ENCODE measurements at regions not wholly inside any gene's neighbourhood (a gene's known extent, or its start where the extent isn't known, plus 50 kb on each side); places are given as distances from the start of the nearest gene placed in this dataset.

DNA sequence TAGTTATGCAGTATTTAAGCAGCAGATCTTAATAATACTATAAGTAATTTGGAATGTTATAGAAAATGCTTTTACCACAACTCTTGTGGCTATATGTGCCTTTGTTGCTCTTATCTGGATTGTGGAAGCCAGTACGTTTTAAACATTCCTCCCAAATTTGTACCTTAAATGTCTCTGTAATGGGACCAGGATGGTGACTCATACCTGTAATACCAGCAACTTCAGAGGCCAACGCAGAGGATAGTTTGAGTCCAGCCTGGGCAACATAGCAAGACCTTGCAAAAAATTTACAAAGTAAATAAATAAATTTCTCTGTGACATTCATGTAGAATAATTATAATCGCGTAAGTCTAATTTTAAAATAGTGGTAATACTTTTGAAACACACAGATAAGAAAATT, 283.1 kb downstream of the POM121L12 start:
- Mint-ChIP-seq H3K27ac (no peak overlapping the region), H3K9me3 (peaks cover 16% of the 10 kb centered on the region), H3K36me3 (ENCODE audit: low read depth) (no peaks in the 10 kb centered on the region), H3K4me1 (ENCODE audit: low read depth) (no peaks in the 10 kb centered on the region), H3K27me3 (no peaks in the 10 kb centered on the region), H3K4me3 (no peak overlapping the region)
- POLR2A ChIA-PET = no interaction called here
- TF ChIP-seq, protein P1, sequence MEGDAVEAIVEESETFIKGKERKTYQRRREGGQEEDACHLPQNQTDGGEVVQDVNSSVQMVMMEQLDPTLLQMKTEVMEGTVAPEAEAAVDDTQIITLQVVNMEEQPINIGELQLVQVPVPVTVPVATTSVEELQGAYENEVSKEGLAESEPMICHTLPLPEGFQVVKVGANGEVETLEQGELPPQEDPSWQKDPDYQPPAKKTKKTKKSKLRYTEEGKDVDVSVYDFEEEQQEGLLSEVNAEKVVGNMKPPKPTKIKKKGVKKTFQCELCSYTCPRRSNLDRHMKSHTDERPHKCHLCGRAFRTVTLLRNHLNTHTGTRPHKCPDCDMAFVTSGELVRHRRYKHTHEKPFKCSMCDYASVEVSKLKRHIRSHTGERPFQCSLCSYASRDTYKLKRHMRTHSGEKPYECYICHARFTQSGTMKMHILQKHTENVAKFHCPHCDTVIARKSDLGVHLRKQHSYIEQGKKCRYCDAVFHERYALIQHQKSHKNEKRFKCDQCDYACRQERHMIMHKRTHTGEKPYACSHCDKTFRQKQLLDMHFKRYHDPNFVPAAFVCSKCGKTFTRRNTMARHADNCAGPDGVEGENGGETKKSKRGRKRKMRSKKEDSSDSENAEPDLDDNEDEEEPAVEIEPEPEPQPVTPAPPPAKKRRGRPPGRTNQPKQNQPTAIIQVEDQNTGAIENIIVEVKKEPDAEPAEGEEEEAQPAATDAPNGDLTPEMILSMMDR (IDR thresholded peaks at IDR 0.05) = no peak
- DNase-seq (no peak), ATAC-seq (no peak)
- CTCF ChIA-PET = no interaction called here
- intact Hi-C loops (cut with micrococcal nuclease) = no loop called here

DNA sequence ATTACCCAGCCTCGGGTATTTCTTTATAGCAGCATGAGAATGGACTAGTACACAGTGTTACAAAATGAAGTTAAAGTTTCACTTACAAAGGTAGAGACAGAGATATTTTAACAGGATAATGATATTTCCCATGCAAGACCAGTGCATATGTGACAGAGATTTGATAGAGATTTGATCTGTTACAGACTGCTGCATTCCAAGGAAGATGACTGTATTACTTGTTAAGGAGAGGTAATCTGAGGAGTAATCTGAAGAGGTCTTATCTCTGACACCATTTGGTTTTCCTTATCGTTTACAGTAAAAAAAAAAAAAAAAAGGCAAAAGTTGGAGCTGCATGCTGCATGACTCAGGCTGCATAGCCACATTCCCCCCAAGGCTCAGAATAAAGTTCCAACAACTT, 289.6 kb downstream of the POM121L12 start:
- Mint-ChIP-seq H3K36me3 (ENCODE audit: low read depth) (no peaks in the 10 kb centered on the region), H3K27ac (no peak overlapping the region), H3K4me3 (no peak overlapping the region), H3K27me3 (no peaks in the 10 kb centered on the region), H3K9me3 (peaks cover 15% of the 10 kb centered on the region), H3K4me1 (ENCODE audit: low read depth) (no peaks in the 10 kb centered on the region)
- CTCF ChIA-PET = no interaction called here
- POLR2A ChIA-PET = no interaction called here
- no peak for ATAC-seq
- intact Hi-C loops (cut with micrococcal nuclease) = no loop called here
- TF ChIP-seq, protein P1 (IDR thresholded peaks at IDR 0.05) = no peak
- DNase-seq = no peak

DNA sequence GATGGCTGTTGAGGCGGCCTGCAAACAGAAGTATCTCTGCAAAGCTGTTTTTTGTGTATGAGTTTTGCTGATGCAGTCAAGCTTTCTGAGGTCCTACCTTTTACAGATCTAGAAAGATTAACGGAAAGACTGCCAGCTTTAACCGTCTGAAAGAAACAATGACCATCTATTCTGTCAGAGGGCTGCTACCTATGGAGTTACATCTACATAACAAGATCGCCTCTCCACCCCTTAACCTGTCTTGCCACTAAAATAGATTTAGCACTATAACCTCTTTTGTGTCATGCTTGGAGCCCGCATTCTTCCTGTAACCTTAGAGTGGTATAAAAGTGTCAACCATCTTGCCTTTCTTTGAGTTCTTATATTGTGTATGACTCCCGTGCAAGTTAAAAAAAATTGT, 291.2 kb downstream of the POM121L12 start:
- no peaks in the 10 kb centered on the region for H3K36me3 Mint-ChIP-seq (ENCODE audit: low read depth)
- H3K9me3 Mint-ChIP-seq = peaks cover 21% of the 10 kb centered on the region
- no peak overlapping the region for H3K27ac Mint-ChIP-seq
- no peaks in the 10 kb centered on the region for H3K4me1 Mint-ChIP-seq (ENCODE audit: low read depth)
- CTCF ChIA-PET = no interaction called here
- POLR2A ChIA-PET = no interaction called here
- intact Hi-C loops (cut with micrococcal nuclease) = no loop called here
- H3K27me3 Mint-ChIP-seq = no peaks in the 10 kb centered on the region
- TF ChIP-seq, protein P1 (IDR thresholded peaks at IDR 0.05) = no peak
- DNase-seq (no peak), ATAC-seq (no peak)
- no peak overlapping the region for H3K4me3 Mint-ChIP-seq

DNA sequence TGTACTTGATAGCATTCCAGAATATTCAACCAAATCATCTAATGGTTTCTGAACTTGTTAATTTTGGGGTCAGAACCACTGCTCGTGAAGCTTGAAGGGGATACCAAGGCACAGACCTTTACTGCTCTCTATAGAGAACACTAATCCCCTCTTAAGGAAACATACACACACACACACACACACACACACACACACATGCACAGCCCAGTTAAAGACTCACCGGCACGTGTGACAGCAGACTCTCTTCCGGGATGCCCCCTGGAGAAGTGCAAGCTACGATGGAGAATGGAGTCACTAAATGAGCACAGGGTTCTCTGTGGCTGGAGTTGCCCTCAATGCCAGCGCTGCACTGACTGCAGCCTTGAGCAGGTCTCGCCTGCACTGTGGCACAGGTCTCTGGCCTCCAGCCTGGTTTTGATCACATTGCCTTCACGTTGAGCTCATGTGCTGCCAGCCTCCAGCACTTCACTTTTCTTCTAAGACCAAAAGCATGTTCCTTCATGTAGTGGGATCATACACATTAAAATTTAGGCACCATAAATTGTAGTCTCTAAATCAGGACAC, 300.8 kb downstream of the POM121L12 start:
- H3K9me3 Mint-ChIP-seq = peaks cover 13% of the 10 kb centered on the region
- H3K4me3 Mint-ChIP-seq = no peak overlapping the region
- POLR2A ChIA-PET = no interaction called here
- ATAC-seq = no peak
- H3K27me3 Mint-ChIP-seq = no peaks in the 10 kb centered on the region
- H3K4me1 Mint-ChIP-seq (ENCODE audit: low read depth) = no peaks in the 10 kb centered on the region
- H3K27ac Mint-ChIP-seq = no peak overlapping the region
- intact Hi-C loops (cut with micrococcal nuclease) = no loop called here
- CTCF ChIA-PET = no interaction called here
- H3K36me3 Mint-ChIP-seq (ENCODE audit: low read depth) = no peaks in the 10 kb centered on the region
- DNase-seq = no peak
- TF ChIP-seq, protein P1 (IDR thresholded peaks at IDR 0.05) = no peak

DNA sequence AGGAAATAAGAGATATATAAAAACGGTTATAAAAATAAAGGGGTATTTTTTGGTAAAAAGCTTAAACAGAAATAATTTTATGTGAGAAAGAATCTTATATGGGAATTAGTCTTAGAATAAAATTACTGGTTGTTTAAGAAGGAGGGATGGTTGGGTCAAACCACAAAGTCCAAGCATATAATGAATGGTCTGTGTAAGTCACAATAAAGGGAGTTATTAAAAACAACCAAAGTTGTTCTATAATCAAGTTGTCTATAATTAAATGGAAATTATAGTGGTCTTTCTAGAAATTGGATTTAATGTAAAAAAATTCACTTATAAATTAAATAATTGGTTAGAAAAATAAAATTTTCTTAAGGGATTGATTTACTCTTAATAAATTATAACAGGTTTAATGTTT, 304.8 kb downstream of the POM121L12 start:
- Mint-ChIP-seq H3K36me3 (ENCODE audit: low read depth) (no peaks in the 10 kb centered on the region), H3K4me3 (no peak overlapping the region), H3K9me3 (peaks cover 16% of the 10 kb centered on the region), H3K27ac (no peak overlapping the region), H3K4me1 (ENCODE audit: low read depth) (no peaks in the 10 kb centered on the region), H3K27me3 (no peaks in the 10 kb centered on the region)
- DNase-seq (no peak), ATAC-seq (no peak)
- TF ChIP-seq, protein P1 (IDR thresholded peaks at IDR 0.05) = no peak
- intact Hi-C loops (cut with micrococcal nuclease) = no loop called here
- POLR2A ChIA-PET = no interaction called here
- CTCF ChIA-PET = no interaction called here

Measured in activated CD8-positive, alpha-beta T cell treated with anti-CD3 and anti-CD28 coated beads for 36 hours (primary cell).